ENCODE measurements at regions not wholly inside any gene's neighbourhood (a gene's known extent, or its start where the extent isn't known, plus 50 kb on each side); places are given as distances from the start of the nearest gene placed in this dataset.

DNA sequence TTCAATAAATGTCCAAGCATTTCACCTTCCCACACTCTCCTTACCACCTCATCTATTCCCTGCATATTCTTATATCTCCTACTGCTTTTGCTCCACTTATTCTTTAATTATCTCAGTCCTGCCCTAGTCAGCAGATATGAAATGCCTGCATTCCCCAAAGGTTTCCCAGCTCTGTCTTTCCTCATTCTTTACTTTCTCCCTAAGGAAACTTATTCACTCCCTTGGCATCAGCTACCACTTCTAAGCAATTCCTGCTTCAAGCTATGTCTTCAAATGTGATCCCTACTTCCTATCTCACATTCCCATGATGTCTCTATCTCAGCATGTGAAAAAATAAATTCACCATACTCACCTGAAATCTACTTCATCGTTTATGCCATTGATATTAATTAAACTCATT, 111.8 kb downstream of the CAPZA3 start:
- Histone ChIP-seq H3K36me3 (ENCODE audit: control insufficient read depth in 2 of 2, extremely low read depth in 1 of 2, insufficient read depth in 2 of 2, low read length in 2 of 2) (no peaks in the 10 kb centered on the region), H3K27ac (ENCODE audit: insufficient read depth, low read depth, low read length) (no peak overlapping the region), H3K9me3 (replicated peaks; ENCODE audit: control insufficient read depth, insufficient read depth, low read length) (no peaks in the 10 kb centered on the region), H3K27me3 (ENCODE audit: control insufficient read depth in 2 of 2, insufficient read depth in 2 of 2, low read length in 2 of 2) (no peaks in the 10 kb centered on the region), H3K4me3 (replicated peaks in 1 of 3; ENCODE audit: insufficient read depth in 1 of 3, low read depth in 1 of 3, low read length in 3 of 3) (no peak overlapping the region), H4K20me1 (replicated peaks; ENCODE audit: control insufficient read depth, extremely low read depth, insufficient read depth, low read length) (no peaks in the 10 kb centered on the region), H3K4me2 (ENCODE audit: insufficient read depth, low read length) (no peak overlapping the region), H3K79me2 (ENCODE audit: control insufficient read depth, insufficient read depth, low read length) (no peaks in the 10 kb centered on the region), H3K4me1 (ENCODE audit: control insufficient read depth, extremely low read depth, insufficient read depth, low read length) (no peaks in the 10 kb centered on the region), H3K9ac (replicated peaks; ENCODE audit: extremely low read depth, insufficient read depth, low read length) (no peak overlapping the region), H2AFZ (ENCODE audit: low read depth, low read length) (no peak overlapping the region), H3K9me1 (replicated peaks; ENCODE audit: control insufficient read depth, extremely low read depth, insufficient read depth, low read length) (no peaks in the 10 kb centered on the region)
- ChIA-PET POLR2A (no interaction called here), CTCF (interaction anchor here (0.6 to 1.6 kb wide), 3 partner anchors 12 to 485 kb away, joined by 3 read pairs; no protein-coding TSS in a partner anchor)
- no TSS peak for BruUV-seq (replicated peaks)
- intact Hi-C loops (cut with micrococcal nuclease) (no loop called here), dilution Hi-C loops (cut with MboI; ENCODE audit: extremely low pct_ligation_motif_present, low sequenced_read_pairs) (no loop called here)
- no peak for TF ChIP-seq POLR2AphosphoS5 (IDR thresholded peaks at IDR 0.05; ENCODE audit: insufficient read depth, low read depth, low read length)
- TF ChIP-seq MAX (IDR thresholded peaks at IDR 0.05; ENCODE audit: insufficient read depth, insufficient read length) = no peak
- TF ChIP-seq EZH2 (IDR thresholded peaks at IDR 0.05; ENCODE audit: borderline replicate concordance, low read depth, low read length, severe bottlenecking) = no peak
- TF ChIP-seq FOS (IDR thresholded peaks at IDR 0.05; ENCODE audit: borderline replicate concordance, insufficient read depth, low read length) = no peak
- FAIRE-seq (no peak), DNase-seq (ENCODE audit: low read depth, low spot score) (no peak)

GRCh38 chr12:18850752-18851151, 112.8 kb downstream of the CAPZA3 start:
- TF ChIP-seq JUN (IDR thresholded peaks at IDR 0.05; ENCODE audit: borderline replicate concordance, insufficient read depth, insufficient read length, low read depth) (no peak), FOS (IDR thresholded peaks at IDR 0.05; ENCODE audit: borderline replicate concordance, insufficient read depth, low read length) (no peak), GATA2 (IDR thresholded peaks at IDR 0.05; ENCODE audit: insufficient read depth, insufficient read length, low read depth, low read length) (no peak), MYC (IDR thresholded peaks at IDR 0.05; ENCODE audit: low read depth, low read length) (no peak), EZH2 (IDR thresholded peaks at IDR 0.05; ENCODE audit: borderline replicate concordance, low read depth, low read length, severe bottlenecking) (no peak), POLR2AphosphoS5 (IDR thresholded peaks at IDR 0.05; ENCODE audit: insufficient read depth, low read depth, low read length) (no peak), POLR2A (IDR thresholded peaks at IDR 0.05; ENCODE audit: low read depth, low read length) (no peak), MAX (IDR thresholded peaks at IDR 0.05; ENCODE audit: insufficient read depth, insufficient read length) (no peak)
- TF ChIP-seq, protein P1, sequence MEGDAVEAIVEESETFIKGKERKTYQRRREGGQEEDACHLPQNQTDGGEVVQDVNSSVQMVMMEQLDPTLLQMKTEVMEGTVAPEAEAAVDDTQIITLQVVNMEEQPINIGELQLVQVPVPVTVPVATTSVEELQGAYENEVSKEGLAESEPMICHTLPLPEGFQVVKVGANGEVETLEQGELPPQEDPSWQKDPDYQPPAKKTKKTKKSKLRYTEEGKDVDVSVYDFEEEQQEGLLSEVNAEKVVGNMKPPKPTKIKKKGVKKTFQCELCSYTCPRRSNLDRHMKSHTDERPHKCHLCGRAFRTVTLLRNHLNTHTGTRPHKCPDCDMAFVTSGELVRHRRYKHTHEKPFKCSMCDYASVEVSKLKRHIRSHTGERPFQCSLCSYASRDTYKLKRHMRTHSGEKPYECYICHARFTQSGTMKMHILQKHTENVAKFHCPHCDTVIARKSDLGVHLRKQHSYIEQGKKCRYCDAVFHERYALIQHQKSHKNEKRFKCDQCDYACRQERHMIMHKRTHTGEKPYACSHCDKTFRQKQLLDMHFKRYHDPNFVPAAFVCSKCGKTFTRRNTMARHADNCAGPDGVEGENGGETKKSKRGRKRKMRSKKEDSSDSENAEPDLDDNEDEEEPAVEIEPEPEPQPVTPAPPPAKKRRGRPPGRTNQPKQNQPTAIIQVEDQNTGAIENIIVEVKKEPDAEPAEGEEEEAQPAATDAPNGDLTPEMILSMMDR (IDR thresholded peaks at IDR 0.05; ENCODE audit: extremely low read depth in 1 of 2, insufficient read depth in 1 of 2, low read depth in 1 of 2, low read length in 2 of 2) = no peak
- no TSS peak for BruUV-seq (replicated peaks)

More at GRCh38 chr12:18850752-18851151, 112.8 kb downstream of the CAPZA3 start:
- no peak overlapping the region for H2AFZ ChIP-seq (ENCODE audit: low read depth, low read length)
- intact Hi-C loops (cut with micrococcal nuclease) = no loop called here
- H3K9me1 ChIP-seq (replicated peaks; ENCODE audit: control insufficient read depth, extremely low read depth, insufficient read depth, low read length) = no peaks in the 10 kb centered on the region
- H3K27me3 ChIP-seq (ENCODE audit: control insufficient read depth in 2 of 2, insufficient read depth in 2 of 2, low read length in 2 of 2) = no peaks in the 10 kb centered on the region
- H3K79me2 ChIP-seq (ENCODE audit: control insufficient read depth, insufficient read depth, low read length) = no peaks in the 10 kb centered on the region
- H4K20me1 ChIP-seq (replicated peaks; ENCODE audit: control insufficient read depth, extremely low read depth, insufficient read depth, low read length) = no peaks in the 10 kb centered on the region
- FAIRE-seq = no peak
- no peaks in the 10 kb centered on the region for H3K9me3 ChIP-seq (replicated peaks; ENCODE audit: control insufficient read depth, insufficient read depth, low read length)
- no peak overlapping the region for H3K4me2 ChIP-seq (ENCODE audit: insufficient read depth, low read length)
- H3K4me3 ChIP-seq (replicated peaks in 1 of 3; ENCODE audit: insufficient read depth in 1 of 3, low read depth in 1 of 3, low read length in 3 of 3) = no peak overlapping the region
- DNase-seq (ENCODE audit: low read depth, low spot score) = no peak
- ChIA-PET CTCF (no interaction called here), POLR2A (no interaction called here)
- H3K36me3 ChIP-seq (ENCODE audit: control insufficient read depth in 2 of 2, extremely low read depth in 1 of 2, insufficient read depth in 2 of 2, low read length in 2 of 2) = no peaks in the 10 kb centered on the region
- no peak overlapping the region for H3K9ac ChIP-seq (replicated peaks; ENCODE audit: extremely low read depth, insufficient read depth, low read length)
- no peaks in the 10 kb centered on the region for H3K4me1 ChIP-seq (ENCODE audit: control insufficient read depth, extremely low read depth, insufficient read depth, low read length)
- dilution Hi-C loops (cut with MboI; ENCODE audit: extremely low pct_ligation_motif_present, low sequenced_read_pairs) = no loop called here
- H3K27ac ChIP-seq (ENCODE audit: insufficient read depth, low read depth, low read length) = no peak overlapping the region
